Astrocyte of the spinal cord (primary cell): ENCODE measurements at regions not wholly inside any gene's neighbourhood (a gene's known extent, or its start where the extent isn't known, plus 50 kb on each side); places are given as distances from the start of the nearest gene placed in this dataset.

ENCODE experiments used
- DNase-seq: peaks from one replicate; pipeline ENCODE4 v3.0.0; 2011; ENCODE audit warnings: low read depth, low spot score
- H3K4me3 ChIP-seq: 2 replicates; pipeline ENCODE4 v1.5.1; 2011; ENCODE audit warnings: low read depth, mild to moderate bottlenecking, low read length, moderate library complexity
- CTCF ChIP-seq: IDR thresholded peaks from 2 replicates; pipeline ENCODE4 v1.5.1; 2012; ENCODE audit warnings: low read depth, mild to moderate bottlenecking, low read length, inconsistent platforms
- in situ Hi-C: cut with HindIII; loops from 2 replicates; pipeline ENCODE4 v1.10.0; 2017; ENCODE audit warnings: low sequenced_read_pairs

- H3K4me3 ChIP-seq: no peak overlapping the region
- in situ Hi-C loops: no loop called here
- no peak for DNase-seq
These were observed 55.2 kb upstream of the CAB39 start for GRCh38 chr2:230657462-230657861.

GRCh38 chr2:230657906-230658305, 54.7 kb upstream of the CAB39 start:
- no peak for DNase-seq
- TF ChIP-seq CTCF: no peak
- in situ Hi-C loops: no loop called here
- H3K4me3 ChIP-seq: no peak overlapping the region

More at GRCh38 chr2:230657462-230657861, 55.2 kb upstream of the CAB39 start:
- no peak for TF ChIP-seq CTCF

GRCh38 chr2:230658577-230658876, 54.1 kb upstream of the CAB39 start:
- DNase-seq: no peak
- in situ Hi-C loops: no loop called here
- no peak overlapping the region for H3K4me3 ChIP-seq
- no peak for TF ChIP-seq CTCF

GRCh38 chr2:230658877-230659652, 53.6 kb upstream of the CAB39 start:
- in situ Hi-C loops: no loop called here
- H3K4me3 ChIP-seq: no peak overlapping the region
- DNase-seq: no peak
- TF ChIP-seq CTCF: no peak

- no peak for DNase-seq
- H3K4me3 ChIP-seq: no peak overlapping the region
- TF ChIP-seq CTCF: no peak
- in situ Hi-C loops: no loop called here
These were observed 52.2 kb upstream of the CAB39 start for GRCh38 chr2:230660294-230661060.

- no peak for TF ChIP-seq CTCF
- H3K4me3 ChIP-seq: no peak overlapping the region
- in situ Hi-C loops: no loop called here
- no peak for DNase-seq
These were observed 51.3 kb upstream of the CAB39 start for GRCh38 chr2:230661072-230661957.
